PC-9 (cell line): ENCODE measurements at regions not wholly inside any gene's neighbourhood (a gene's known extent, or its start where the extent isn't known, plus 50 kb on each side); places are given as distances from the start of the nearest gene placed in this dataset.

Source experiments
- EZH2 ChIP-seq: fragments of 200-600 bp; sonication (generic); IDR thresholded peaks from 2 replicates; pipeline ENCODE4 v1.8.0; 2017; ENCODE audit warnings: antibody characterized with exemption, low read depth
- TF ChIP-seq, protein P1 (sequence below): fragments of 200-600 bp; sonication (generic); conservative IDR thresholded peaks from 2 replicates; pipeline ENCODE4 v1.6.1; 2017; ENCODE audit warnings: mixed run types, antibody characterized with exemption, mild to moderate bottlenecking, moderate library complexity

GRCh38 chr10:128924918-128925317 is 542.1 kb upstream of the MGMT start:
- TF ChIP-seq, protein P1, sequence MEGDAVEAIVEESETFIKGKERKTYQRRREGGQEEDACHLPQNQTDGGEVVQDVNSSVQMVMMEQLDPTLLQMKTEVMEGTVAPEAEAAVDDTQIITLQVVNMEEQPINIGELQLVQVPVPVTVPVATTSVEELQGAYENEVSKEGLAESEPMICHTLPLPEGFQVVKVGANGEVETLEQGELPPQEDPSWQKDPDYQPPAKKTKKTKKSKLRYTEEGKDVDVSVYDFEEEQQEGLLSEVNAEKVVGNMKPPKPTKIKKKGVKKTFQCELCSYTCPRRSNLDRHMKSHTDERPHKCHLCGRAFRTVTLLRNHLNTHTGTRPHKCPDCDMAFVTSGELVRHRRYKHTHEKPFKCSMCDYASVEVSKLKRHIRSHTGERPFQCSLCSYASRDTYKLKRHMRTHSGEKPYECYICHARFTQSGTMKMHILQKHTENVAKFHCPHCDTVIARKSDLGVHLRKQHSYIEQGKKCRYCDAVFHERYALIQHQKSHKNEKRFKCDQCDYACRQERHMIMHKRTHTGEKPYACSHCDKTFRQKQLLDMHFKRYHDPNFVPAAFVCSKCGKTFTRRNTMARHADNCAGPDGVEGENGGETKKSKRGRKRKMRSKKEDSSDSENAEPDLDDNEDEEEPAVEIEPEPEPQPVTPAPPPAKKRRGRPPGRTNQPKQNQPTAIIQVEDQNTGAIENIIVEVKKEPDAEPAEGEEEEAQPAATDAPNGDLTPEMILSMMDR: no peak
- no peak for TF ChIP-seq EZH2
